ENCODE measurements at regions not wholly inside any gene's neighbourhood (a gene's known extent, or its start where the extent isn't known, plus 50 kb on each side); places are given as distances from the start of the nearest gene placed in this dataset.
"Not testable (repeated sequence)": the region's sequence is repeated elsewhere in the genome, so short reads cannot be mapped to it uniquely, and the experiment has no call there.

DNA sequence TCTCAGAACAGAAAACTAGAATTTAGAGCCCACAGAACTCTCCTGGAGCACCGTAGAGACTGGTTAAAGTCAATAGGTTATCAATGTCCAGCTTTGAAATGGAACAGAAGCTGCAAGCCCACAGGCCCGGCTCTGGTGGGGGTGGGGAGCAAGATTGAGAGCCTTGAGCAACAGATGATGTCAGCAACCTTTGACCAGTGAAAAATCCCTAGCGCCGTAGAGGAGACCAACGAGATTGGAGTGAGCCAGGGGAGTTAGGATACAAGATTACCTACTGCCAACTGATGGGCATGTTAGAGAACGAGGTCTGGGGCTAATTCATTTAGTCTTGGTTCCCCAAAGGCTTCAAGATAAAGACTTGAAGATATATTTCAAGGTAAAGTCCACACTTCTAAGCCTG is 345.5 kb upstream of the LMCD1 start:
- no peak overlapping the region for H3K4me3 ChIP-seq (replicated peaks; ENCODE audit: low read depth, low read length)
- DNase-seq (ENCODE audit: low read depth) = no peak
- TF ChIP-seq, protein P1, sequence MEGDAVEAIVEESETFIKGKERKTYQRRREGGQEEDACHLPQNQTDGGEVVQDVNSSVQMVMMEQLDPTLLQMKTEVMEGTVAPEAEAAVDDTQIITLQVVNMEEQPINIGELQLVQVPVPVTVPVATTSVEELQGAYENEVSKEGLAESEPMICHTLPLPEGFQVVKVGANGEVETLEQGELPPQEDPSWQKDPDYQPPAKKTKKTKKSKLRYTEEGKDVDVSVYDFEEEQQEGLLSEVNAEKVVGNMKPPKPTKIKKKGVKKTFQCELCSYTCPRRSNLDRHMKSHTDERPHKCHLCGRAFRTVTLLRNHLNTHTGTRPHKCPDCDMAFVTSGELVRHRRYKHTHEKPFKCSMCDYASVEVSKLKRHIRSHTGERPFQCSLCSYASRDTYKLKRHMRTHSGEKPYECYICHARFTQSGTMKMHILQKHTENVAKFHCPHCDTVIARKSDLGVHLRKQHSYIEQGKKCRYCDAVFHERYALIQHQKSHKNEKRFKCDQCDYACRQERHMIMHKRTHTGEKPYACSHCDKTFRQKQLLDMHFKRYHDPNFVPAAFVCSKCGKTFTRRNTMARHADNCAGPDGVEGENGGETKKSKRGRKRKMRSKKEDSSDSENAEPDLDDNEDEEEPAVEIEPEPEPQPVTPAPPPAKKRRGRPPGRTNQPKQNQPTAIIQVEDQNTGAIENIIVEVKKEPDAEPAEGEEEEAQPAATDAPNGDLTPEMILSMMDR (IDR thresholded peaks at IDR 0.05; ENCODE audit: low read length, missing control alignments) = no peak

DNA sequence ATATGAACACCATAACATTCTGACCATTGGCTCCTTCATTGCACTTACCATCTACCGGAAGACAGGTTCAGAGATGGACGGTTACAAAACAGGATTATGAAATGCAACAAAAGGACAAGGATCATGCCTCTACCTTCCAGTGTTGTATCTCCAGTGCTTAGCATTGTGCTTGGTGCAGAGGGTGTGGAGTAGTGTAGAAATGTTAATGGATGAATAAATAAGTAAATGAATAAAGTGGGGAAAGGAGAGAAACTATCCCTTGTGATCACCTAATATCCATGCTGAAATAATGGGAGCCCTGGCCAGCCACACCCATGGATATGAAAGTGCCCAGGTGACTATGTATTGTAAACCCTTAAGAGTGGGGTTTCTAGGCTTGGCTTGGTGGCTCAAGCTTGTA is 344.8 kb upstream of the LMCD1 start:
- no peak for DNase-seq (ENCODE audit: low read depth)
- TF ChIP-seq, protein P1 (IDR thresholded peaks at IDR 0.05; ENCODE audit: low read length, missing control alignments) = no peak
- no peak overlapping the region for H3K4me3 ChIP-seq (replicated peaks; ENCODE audit: low read depth, low read length)

DNA sequence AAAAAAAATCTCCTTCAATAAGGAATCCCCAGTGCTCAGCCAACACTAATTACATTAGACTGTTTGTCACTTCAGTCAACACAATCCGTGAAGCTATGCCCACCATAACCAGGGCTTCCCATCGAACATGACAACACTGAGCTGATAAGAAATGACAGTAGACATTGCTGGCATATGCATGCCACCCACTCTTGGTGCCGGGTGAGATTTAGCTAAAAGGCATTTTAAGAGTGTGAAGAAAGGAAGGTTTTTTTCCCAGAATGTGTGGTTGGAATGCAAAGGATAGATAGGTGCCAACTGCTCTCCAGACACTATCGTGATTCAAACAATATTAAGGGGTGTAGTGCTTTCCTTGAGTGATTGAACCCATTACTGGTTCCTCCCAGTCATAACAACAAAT is 344.0 kb upstream of the LMCD1 start:
- no peak overlapping the region for H3K4me3 ChIP-seq (replicated peaks; ENCODE audit: low read depth, low read length)
- DNase-seq (ENCODE audit: low read depth) = no peak
- TF ChIP-seq, protein P1 (IDR thresholded peaks at IDR 0.05; ENCODE audit: low read length, missing control alignments) = no peak

DNA sequence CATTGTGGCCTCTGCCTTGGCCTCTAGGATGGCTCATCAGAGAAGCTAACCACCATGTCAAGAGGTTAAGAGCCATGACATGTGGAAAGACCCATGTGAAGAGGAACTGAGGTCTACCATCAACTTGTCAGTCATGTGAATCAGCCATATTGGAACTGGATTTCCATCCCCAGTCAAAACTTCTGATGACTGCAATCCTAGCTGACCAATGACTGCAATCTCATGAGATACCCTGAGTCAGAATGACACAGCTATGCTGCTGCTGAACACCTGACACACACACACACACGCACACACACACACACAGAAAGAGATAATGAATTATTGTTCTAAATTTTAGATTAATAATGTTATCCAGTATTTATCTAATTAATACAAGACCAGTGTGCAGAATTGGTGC is 337.5 kb upstream of the LMCD1 start:
- TF ChIP-seq, protein P1 (IDR thresholded peaks at IDR 0.05; ENCODE audit: low read length, missing control alignments) = no peak
- DNase-seq (ENCODE audit: low read depth) = no peak
- H3K4me3 ChIP-seq (replicated peaks; ENCODE audit: low read depth, low read length) = no peak overlapping the region

DNA sequence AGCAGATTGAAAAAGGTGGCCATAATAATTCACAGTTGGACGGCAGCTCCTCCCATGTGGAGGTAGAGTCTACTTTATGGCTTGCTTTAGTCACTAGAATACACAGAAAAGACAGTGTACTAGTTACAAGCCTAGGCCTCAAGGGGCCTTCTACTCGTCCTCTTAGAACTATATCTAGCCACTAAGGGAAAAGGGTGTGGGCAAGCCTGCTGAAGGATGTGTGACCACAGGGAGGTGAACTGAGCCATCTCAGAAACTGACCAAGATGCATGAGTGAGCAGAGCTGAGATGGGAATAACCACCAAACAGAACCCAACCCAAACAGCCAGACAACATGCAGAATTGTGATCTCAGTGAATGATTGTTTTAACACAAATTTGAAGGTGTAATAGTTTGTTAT is 335.6 kb upstream of the LMCD1 start:
- H3K4me3 ChIP-seq (replicated peaks; ENCODE audit: low read depth, low read length) = no peak overlapping the region
- TF ChIP-seq, protein P1 (IDR thresholded peaks at IDR 0.05; ENCODE audit: low read length, missing control alignments) = no peak
- no peak for DNase-seq (ENCODE audit: low read depth)

DNA sequence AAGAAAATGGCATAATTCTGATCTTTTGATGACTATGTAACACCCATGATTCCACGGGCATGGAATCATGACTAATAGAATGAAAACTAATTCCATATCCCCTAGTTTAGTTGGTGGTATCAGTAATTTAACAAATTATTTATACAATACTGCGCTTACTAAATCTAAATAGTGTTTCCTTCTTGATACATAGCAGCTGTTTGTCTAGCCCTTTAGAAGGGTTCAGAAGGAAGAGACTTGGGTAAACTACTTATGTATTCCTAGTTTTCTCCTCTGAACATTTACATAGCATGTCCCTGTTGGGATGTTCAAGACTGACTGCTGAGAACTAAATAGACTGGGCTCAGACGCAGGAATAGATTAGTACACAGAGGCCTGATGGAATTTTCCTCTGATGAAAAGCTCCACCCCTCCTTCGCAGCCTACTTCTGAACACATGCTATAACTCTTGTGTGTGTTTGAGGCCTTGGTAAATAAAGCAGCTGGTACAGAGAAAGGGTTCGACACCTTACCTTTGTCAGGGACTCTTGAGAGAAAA is 330.6 kb upstream of the LMCD1 start:
- no peak for DNase-seq (ENCODE audit: low read depth)
- TF ChIP-seq, protein P1 (IDR thresholded peaks at IDR 0.05; ENCODE audit: low read length, missing control alignments) = no peak
- H3K4me3 ChIP-seq (replicated peaks; ENCODE audit: low read depth, low read length) = no peak overlapping the region

DNA sequence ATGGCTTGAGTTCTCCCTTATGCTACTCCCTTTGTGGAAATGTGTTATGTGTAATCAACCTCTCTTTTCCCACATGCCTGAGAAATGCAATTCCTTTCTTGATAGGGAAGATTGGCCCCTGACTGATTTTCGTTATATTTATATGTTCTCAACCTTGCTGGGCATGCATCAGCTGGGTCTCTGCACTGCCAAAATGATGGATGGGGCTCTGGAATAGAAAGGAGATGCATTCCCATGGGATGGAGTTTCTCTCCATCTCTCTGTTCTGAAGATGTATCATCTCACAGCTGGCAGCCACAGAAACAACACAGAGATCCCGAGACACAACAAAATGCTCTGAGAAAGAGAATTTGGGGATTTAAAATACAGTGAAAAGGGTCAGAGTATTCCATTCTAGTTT is 327.7 kb upstream of the LMCD1 start:
- no peak overlapping the region for H3K4me3 ChIP-seq (replicated peaks; ENCODE audit: low read depth, low read length)
- TF ChIP-seq, protein P1 (IDR thresholded peaks at IDR 0.05; ENCODE audit: low read length, missing control alignments) = no peak
- DNase-seq (ENCODE audit: low read depth) = no peak

DNA sequence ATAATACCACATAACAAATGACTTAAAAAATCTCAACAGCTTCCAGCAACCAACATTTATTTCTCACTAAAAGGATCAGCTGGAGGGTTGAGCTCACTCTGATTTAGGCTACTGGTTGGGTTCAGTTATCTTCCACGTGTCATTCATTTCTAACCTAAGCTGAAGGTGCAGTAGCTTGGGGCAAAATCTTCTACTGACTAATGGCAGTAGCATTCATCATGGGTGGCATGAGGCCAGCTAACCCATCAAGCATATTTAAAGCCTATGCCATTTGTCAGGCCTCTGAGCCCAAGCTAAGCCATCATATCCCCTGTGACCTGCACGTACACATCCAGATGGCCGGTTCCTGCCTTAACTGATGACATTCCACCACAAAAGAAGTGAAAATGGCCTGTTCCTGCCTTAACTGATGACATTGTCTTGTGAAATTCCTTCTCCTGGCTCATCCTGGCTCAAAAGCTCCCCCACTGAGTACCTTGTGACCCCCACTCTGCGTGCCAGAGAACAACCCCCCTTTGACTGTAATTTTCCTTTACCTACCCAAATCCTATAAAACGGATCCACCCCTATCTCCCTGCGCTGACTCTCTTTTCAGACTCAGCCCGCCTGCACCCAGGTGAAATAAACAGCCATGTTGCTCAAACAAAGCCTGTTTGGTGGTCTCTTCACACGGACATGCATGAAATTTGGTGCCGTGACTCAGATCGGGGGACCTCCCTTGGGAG is 324.7 kb upstream of the LMCD1 start:
- not testable (repeated sequence) for DNase-seq (ENCODE audit: low read depth); H3K4me3 ChIP-seq (replicated peaks; ENCODE audit: low read depth, low read length)

DNA sequence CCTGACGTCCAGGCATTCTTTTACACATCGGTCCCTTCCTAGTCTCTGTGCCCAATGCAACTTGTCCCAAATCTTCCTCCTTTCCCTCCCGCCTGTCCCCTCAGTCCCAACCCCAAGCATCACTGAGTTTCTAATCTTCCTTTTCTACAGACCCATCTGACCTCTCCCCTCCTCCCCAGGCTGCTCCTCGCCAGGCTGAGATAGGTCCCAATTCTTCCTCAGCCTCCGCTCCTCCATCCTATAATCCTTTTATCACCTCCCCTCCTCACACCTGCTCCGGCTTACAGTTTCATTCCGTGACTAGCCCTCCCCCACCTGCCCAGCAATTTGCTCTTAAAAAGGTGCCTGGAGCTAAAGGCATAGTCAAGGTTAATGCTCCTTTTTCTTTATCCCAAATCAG is 323.1 kb upstream of the LMCD1 start:
- H3K4me3 ChIP-seq (replicated peaks; ENCODE audit: low read depth, low read length); DNase-seq (ENCODE audit: low read depth): not testable (repeated sequence)
